ENCODE measurements at regions not wholly inside any gene's neighbourhood (a gene's known extent, or its start where the extent isn't known, plus 50 kb on each side); places are given as distances from the start of the nearest gene placed in this dataset.

DNA sequence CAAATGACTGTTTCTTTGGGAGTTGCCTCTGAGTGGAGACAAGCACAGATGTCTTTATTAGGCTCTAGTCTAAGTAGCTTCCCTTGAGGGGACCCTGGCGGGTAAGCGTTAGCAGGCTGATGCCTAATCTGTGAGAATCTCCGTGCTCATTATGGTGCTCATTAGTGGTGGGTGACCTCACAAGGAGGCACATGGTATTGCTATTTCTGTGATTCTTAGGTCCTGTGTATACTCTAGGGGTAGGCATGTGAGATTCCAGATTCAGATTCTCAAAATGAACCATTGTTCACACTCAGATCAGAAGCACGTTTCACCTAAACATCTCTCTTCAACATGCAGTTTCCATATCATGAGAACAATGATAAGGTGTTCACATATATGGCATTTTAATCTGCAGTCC lies 809.7 kb downstream of the NR2F2 start:
- DNase-seq = no peak

DNA sequence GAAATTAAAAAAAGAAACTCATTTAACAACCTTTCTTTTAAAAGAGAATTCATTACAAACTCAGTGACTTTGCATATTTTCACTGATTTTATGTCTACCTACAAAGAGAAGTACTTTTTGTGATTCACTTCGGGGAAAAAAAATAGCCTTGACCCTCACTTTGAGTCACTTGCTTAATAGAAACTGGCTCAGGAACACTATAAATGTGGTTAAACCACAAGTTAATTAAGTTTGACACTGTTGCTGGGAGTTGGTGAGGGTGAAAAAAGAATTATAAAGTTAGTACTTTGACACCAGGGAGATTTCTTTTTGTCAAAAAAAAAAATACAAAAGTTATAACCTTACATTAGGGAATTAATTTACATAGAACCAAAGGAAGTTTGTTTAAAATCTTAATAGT lies 810.9 kb downstream of the NR2F2 start:
- no peak for DNase-seq

- DNase-seq = no peak
Measured at GRCh38 chr15:97141871-97142270, 811.4 kb downstream of the NR2F2 start.

- DNase-seq = no peak
Measured at GRCh38 chr15:97143592-97144376, 813.3 kb downstream of the NR2F2 start.

DNA sequence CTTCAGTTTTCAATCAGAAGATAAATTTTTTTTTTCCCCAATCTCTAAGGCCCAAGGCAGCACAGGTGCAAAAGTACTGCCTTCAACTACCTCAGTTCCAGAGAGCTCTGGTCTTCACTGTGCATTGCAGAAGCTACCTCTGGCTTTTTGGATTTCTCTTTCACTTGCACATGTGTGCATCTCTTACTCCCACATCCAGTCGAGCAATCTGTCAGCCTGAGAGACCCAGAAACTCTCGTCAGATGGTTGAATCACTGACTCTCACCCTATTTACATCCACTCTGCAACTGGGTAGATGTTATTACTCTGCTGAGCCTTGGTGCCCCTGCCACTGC lies 813.8 kb downstream of the NR2F2 start:
- no peak for DNase-seq

GRCh38 chr15:97146929-97147870 lies 813.3 kb upstream of the ARRDC4 start:
- DNase-seq = no peak

DNA sequence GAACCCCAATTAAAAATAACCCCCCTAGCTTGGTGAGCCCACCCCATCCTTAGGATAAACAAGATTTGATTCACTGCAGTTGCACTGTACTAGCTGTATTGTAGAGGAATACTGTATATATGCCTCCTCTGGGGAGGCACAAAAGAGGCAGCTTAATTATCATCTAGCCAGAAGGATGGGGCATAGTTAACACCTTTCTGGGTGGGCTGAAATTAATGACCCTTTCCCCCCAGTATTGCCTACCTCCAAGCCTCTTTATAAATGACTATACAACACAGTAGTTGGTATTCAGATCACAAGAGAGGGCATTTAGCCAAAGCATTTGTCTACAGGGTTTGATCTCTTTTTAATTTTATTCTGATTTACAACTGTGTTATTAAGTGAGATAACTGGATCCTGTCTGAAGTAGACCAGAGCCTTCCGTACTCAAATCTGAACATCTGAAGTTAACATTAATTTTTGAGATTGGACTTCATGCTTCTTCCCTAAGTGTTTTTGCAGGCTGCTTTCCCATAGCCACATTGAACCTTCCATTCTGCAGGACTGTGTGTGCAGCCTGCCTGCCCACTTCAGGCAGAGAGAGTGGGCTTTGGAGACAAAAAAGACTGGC lies 807.0 kb upstream of the ARRDC4 start:
- DNase-seq = no peak

DNA sequence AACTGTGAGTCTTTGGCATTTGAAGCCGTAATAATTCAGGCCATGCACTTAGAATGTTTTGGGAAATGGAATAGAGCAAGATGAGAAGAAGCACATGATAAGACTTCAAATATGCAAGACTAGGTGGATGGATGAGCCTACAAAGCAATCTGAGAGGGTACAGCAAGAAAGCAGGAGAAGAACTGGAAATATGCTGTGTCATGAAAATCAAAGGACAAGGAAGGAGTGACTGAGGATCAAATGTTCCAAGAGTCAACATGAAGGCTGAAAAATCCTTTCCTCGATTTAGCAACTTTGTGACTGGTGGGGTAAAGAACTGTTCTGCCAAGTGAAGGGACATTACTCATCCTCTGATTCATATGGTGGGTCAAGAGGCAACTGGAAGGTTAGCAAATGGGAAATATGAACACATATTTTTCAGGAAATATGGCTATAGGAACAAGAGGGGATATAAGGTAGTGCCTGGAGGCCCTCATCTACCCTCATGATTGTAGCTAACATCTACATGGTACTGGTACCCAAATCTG lies 803.7 kb upstream of the ARRDC4 start:
- DNase-seq = no peak

DNA sequence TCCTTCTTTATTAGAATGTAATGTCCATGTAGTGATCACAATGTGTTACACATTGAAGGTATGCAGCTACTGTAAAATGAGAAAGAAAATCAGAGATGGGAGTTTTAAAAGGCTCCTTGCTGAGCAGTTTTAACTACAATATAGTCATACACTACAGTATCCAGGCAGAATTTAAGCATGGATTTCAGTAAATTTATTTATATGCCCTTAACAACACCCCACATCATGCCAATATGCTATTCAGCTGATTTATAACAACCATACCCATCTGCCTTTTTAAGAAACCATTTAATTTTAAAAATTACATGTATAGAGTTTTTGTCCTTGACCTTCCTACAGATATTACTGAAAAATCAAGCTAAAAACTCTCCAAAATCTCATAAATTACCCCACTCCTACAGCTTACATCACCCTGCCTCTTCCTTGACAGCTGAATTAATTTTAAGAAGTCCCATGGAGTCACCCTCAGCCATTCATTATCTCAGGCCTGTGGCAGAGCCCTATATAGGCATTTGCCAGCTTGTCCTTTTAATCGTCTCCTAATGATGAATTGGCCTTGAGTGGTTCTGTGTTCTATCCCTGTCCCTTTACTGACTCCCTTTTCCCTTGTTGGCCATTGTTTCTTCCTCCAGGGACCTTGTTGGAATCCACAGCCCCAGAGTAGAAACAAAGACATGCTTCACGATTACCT lies 797.6 kb upstream of the ARRDC4 start:
- no peak for DNase-seq

- no peak for DNase-seq
Measured at GRCh38 chr15:97165205-97165604, 795.3 kb upstream of the ARRDC4 start.

- DNase-seq = no peak
Measured at GRCh38 chr15:97168704-97169475, 791.6 kb upstream of the ARRDC4 start.

DNA sequence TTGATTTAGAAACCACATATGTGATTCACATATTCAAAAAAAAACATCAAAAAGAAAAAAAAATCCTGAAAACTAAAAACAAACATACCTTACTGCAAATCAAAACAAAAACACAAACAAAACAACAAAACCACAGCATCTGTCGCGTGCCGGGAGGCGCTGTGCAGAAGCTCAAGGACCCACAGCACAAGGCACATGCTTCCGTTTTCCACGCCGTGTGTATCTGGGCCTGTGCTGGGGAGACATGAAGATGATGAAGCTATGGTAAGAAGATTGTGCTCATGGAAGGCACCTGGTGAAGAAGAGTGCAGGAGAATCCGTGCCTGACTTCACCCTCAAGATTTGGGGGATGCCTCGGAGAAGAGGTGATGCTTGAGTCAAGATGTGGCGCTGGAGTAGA lies 788.9 kb upstream of the ARRDC4 start:
- DNase-seq = no peak

GRCh38 chr15:97174886-97175540 lies 785.5 kb upstream of the ARRDC4 start:
- DNase-seq = no peak

DNA sequence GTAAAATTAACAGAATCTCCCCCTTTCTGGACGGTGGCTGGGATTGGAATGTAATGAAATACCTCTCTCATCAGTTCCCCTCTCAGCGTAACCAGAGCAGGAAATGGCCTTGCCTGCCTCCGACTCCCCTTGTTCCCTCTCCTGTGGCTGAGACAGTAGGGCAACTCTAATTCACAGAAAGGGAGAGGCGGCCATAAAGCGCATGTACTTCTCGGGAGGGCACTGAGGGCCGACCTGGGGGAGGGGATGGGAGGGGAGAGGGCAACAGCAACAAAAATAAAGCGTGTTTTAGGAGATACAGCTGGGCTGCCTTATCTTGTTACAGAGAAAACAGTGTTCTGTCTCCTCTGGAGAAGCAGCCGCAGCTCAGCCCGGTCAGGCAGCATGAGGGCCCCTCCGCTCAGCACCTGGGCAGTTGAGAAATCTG lies 783.3 kb upstream of the ARRDC4 start:
- DNase-seq = no peak

DNA sequence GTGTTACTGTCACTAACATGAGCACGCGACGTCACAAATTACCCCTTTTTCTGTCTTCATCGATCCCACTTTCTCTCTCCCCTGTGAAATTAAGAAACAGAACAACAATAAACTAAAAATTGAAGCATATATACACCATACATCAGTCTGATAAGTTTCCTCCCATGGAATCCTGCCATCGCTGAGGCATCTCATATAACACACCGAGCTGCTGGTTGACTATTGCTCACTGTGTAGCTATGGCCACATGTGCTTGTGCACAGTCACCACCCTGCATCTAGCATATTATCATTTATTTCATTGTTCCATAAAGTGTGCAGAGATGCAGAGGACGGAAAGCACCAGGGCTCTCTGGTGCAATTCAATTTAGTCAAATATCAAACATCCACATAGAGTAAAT lies 777.9 kb upstream of the ARRDC4 start:
- no peak for DNase-seq

- DNase-seq = no peak
Measured at GRCh38 chr15:97189162-97189780, 771.2 kb upstream of the ARRDC4 start.

DNA sequence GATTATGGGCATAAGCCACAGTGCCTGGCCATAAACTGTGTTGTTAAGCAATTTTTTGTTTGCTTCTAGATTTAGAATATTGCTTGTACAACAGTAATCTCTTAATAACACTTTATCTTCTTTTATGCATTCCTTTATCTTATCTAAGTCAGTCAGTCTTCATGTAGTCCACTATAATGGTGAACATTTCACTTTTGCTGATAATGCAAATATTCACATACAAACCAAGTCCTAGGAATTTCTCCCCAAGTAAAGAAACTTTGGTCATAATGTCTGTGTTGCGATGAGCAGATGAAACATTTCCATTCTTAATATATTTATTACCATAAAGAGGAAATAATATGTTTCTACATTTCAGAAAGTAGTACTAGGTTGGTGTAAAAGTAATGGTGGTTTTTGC lies 765.8 kb upstream of the ARRDC4 start:
- no peak for DNase-seq

DNA sequence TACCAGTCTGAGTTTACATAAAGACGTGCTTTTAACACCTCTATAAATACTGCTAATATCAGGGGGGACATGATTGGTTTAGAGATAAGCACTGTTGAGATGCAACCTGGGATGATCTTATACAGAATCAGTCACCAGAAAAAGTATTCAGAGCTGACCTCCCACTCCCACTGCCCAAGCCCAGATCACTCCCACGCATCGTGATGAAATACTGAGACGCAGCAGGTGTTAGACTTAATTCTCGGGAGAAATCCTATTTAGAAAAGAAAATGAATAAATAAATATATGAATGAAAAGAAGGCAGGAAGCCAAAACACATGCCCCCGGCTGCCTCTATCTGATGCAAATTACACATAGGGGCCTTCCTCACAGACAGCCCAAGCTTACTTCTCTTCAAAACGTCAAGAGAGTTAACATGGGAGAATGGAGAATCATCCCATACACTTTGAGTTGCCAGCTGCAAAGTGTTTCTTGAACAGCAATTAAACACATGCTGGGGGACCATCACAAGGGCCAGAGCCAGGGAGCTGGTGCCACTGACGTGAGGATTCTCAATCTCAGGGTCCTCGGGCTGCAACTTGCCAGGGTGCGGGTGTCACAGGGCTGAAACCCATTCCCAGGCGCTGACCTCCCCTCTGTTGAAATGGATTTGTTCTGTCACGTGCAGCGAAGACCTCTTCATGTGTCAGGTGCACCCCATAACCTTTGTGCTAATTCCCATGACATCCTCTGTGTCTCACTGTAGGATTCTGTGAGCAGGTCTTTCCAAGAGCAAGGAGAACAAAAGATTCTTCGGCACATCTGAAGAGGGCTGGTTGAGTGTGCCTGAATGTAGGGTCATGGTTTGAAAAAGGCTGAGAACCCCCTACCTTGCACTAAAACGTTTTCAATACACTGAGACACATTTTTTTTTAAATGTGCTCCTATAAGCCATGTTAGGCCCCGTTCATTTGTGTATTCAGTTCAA lies 764.2 kb upstream of the ARRDC4 start:
- DNase-seq = no peak

DNA sequence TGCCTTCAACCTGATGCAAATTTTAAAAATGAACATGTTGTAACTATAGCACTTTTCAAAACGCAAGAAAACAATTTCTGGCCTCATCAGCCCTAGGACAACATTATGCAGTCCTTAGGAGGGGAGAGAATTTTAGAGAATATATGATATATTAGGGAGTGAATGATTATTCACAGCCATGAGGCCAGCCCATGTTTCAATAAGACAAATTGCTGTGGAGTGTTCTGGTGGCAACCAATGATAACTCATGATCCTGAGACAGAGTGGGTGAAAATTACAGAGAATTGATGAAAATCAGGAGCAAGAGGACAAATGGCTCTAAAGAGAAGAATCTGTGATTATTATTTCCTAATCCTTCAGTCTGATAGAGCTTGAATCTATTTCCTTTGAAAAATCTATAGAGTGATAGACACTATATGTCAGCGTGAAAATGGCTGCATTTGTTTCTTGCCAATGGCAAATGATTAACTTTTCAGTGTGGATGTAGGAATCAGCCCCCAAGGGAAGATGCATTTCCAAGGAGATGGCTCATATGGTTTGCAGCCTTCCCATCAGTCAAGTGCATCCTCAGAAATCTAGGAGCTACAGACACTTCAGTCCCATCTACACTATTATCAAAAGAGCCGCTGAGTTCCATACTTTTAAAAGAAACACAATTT lies 761.0 kb upstream of the ARRDC4 start:
- no peak for DNase-seq

Measured in midbrain (tissue), 1 donor.